ENCODE measurements at regions not wholly inside any gene's neighbourhood (a gene's known extent, or its start where the extent isn't known, plus 50 kb on each side); places are given as distances from the start of the nearest gene placed in this dataset.

DNA sequence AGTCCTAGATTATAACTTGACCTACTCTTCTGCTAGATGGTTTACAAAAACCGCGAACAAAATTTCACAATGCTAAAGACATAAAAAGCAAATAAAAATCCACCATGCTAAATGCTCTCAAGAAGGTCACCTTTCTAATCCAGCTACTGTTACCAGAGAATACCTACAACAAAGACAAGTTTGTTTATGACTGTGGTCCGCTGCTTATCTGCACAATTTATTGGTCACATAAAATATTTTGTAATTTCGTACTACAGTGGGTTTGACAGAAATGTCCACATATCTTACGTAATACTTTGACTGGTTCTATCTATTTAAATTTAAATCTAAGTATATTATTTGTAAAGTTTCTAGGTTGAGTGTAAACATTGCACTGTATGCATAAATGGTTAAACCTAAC lies 257.6 kb upstream of the ZNF608 start:
- no peak for TF ChIP-seq EP300 (IDR thresholded peaks at IDR 0.05)
- no peak for TF ChIP-seq POLR2A (IDR thresholded peaks at IDR 0.05)
- TF ChIP-seq, protein P1, sequence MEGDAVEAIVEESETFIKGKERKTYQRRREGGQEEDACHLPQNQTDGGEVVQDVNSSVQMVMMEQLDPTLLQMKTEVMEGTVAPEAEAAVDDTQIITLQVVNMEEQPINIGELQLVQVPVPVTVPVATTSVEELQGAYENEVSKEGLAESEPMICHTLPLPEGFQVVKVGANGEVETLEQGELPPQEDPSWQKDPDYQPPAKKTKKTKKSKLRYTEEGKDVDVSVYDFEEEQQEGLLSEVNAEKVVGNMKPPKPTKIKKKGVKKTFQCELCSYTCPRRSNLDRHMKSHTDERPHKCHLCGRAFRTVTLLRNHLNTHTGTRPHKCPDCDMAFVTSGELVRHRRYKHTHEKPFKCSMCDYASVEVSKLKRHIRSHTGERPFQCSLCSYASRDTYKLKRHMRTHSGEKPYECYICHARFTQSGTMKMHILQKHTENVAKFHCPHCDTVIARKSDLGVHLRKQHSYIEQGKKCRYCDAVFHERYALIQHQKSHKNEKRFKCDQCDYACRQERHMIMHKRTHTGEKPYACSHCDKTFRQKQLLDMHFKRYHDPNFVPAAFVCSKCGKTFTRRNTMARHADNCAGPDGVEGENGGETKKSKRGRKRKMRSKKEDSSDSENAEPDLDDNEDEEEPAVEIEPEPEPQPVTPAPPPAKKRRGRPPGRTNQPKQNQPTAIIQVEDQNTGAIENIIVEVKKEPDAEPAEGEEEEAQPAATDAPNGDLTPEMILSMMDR (IDR thresholded peaks at IDR 0.05): no peak
- TF ChIP-seq POLR2AphosphoS5 (IDR thresholded peaks at IDR 0.05): no peak
- DNase-seq (ENCODE audit: low spot score in 2 of 2): no peak
- Histone ChIP-seq H3K9me3 (no peaks in the 10 kb centered on the region), H3K27ac (no peak overlapping the region), H3K27me3 (no peaks in the 10 kb centered on the region), H3K4me3 (no peak overlapping the region), H3K4me1 (no peaks in the 10 kb centered on the region), H3K36me3 (no peaks in the 10 kb centered on the region)
- 93% methylated on average over 5 of the region's 5 CpGs for WGBS

DNA sequence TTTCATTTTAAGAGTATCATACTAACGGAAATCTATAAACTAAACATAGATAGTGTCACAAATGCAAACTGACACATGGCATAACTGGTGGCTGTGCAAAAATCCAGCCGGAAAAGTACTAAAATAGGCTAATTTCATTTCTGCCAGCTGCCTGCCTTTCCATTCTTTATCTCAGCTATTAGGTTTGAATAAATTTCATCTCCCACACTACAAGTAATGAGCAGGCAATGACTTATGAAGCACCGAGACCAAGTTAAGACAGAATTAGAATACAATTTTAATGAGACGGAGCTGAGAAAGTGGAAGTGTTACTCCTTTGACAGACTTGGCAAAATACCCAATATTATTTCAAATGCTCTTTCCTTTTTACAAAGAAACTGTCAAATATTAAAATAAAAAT lies 258.8 kb upstream of the ZNF608 start:
- Histone ChIP-seq H3K36me3 (no peaks in the 10 kb centered on the region), H3K9me3 (no peaks in the 10 kb centered on the region), H3K27ac (no peak overlapping the region), H3K27me3 (no peaks in the 10 kb centered on the region), H3K4me3 (no peak overlapping the region), H3K4me1 (no peaks in the 10 kb centered on the region)
- TF ChIP-seq, protein P1 (IDR thresholded peaks at IDR 0.05): no peak
- 46% methylated on average over 4 of the region's 4 CpGs for WGBS
- no peak for DNase-seq (ENCODE audit: low spot score in 2 of 2)

DNA sequence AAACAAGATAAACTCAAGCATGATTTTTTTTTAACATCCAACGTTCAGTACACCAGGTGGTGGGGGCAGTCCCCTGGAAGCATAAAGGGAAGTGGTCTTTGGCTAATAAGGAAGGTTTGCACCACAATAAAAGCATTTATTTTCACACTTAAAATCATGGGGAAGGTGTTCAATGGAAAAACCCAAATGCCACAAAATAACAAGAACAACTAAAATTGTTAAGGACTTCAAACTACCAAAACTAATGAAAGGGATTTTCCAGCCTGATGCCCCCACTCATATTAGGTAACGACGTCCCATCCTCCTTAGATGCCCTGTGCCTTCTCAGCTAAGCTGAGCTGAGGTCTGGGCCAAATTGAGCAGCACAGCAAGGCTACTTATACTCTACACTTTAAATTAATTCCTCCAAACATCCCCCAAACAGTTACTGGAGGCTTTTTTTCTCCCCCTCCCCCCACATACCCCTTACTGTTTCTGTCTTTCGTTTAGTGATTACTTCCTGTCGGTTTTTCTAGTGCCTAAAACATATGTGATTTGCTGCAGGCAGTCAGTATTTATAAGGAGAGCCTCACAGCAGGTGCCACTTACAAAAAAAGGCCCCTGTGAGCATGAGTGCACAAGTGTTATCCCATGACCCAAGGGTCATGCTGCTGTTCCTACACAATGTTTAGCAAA lies 259.7 kb upstream of the ZNF608 start:
- Histone ChIP-seq H3K4me1 (no peaks in the 10 kb centered on the region), H3K36me3 (no peaks in the 10 kb centered on the region), H3K27me3 (no peaks in the 10 kb centered on the region), H3K27ac (no peak overlapping the region), H3K9me3 (no peaks in the 10 kb centered on the region), H3K4me3 (no peak overlapping the region)
- TF ChIP-seq, protein P1 (IDR thresholded peaks at IDR 0.05): no peak
- TF ChIP-seq EP300 (IDR thresholded peaks at IDR 0.05) (no peak), POLR2A (IDR thresholded peaks at IDR 0.05) (no peak), POLR2AphosphoS5 (IDR thresholded peaks at IDR 0.05) (no peak)
- 71% methylated on average over 5 of the region's 5 CpGs for WGBS
- no peak for DNase-seq (ENCODE audit: low spot score in 2 of 2)

DNA sequence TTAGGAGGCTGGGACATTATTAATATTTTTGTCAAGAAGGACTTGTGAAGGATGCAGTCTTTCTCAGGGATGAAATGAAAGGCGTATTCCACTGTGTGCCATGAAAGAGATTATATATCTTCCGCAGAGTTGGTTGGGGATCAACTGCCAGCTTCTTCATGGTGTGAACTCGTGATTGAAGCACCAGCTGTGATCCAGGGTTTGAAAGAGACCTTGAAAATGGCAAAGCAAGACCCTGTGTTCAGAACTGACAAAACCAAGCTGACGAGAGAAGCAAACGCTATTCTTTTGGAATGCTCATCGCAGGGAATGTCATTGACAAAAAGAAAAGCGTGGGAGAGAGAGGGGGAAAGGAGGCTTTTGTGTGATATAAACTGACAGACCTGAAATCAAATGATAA lies 263.9 kb upstream of the ZNF608 start:
- no peaks in the 10 kb centered on the region for H3K36me3 ChIP-seq
- no peak for DNase-seq (ENCODE audit: low spot score in 2 of 2)
- no peak overlapping the region for H3K27ac ChIP-seq
- no peak overlapping the region for H3K4me3 ChIP-seq
- H3K9me3 ChIP-seq: no peaks in the 10 kb centered on the region
- WGBS: 90% methylated on average over 7 of the region's 7 CpGs
- no peaks in the 10 kb centered on the region for H3K27me3 ChIP-seq
- TF ChIP-seq POLR2A (IDR thresholded peaks at IDR 0.05): no peak
- TF ChIP-seq EP300 (IDR thresholded peaks at IDR 0.05): no peak
- no peak for TF ChIP-seq POLR2AphosphoS5 (IDR thresholded peaks at IDR 0.05)
- TF ChIP-seq, protein P1 (IDR thresholded peaks at IDR 0.05): no peak
- no peaks in the 10 kb centered on the region for H3K4me1 ChIP-seq

DNA sequence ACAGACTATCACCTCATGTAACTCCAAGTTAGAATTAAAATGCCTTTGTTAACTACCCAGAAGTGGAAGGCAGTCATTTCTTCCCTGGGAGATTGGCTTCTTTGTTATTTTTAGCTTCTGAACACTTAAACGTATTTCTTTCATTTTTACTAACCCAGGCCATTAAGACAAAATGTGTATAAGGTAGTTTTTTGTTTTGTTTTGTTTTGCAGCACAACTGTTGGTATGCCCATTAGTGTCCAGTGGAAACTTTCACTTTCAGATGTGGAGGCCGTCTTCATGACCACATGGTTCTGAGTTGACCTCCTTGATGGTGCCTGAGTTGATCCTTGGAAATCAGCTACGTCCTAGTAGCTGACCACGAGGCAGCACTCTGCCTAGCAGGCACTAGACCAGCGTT lies 264.6 kb upstream of the ZNF608 start:
- TF ChIP-seq POLR2AphosphoS5 (IDR thresholded peaks at IDR 0.05) (no peak), EP300 (IDR thresholded peaks at IDR 0.05) (no peak), POLR2A (IDR thresholded peaks at IDR 0.05) (no peak)
- TF ChIP-seq, protein P1 (IDR thresholded peaks at IDR 0.05): no peak
- no peaks in the 10 kb centered on the region for H3K9me3 ChIP-seq

More for the DNA sequence above, 264.6 kb upstream of the ZNF608 start:
- Histone ChIP-seq H3K4me3 (no peak overlapping the region), H3K27me3 (no peaks in the 10 kb centered on the region), H3K27ac (no peak overlapping the region), H3K36me3 (no peaks in the 10 kb centered on the region), H3K4me1 (no peaks in the 10 kb centered on the region)
- WGBS: 91% methylated on average over 5 of the region's 5 CpGs
- DNase-seq (ENCODE audit: low spot score in 2 of 2): no peak

Measured in suprapubic skin (tissue), 4 donors.